NCI-H1930 (cell line): ENCODE measurements at regions not wholly inside any gene's neighbourhood (a gene's known extent, or its start where the extent isn't known, plus 50 kb on each side); places are given as distances from the start of the nearest gene placed in this dataset.

Experiments used
- DNase-seq, 2 experiments: peaks; one replicate each; lab custom pipeline; 2025; lab: John Stamatoyannopoulos, UW

- no peak for DNase-seq
Measured at GRCh38 chr6:129778793-129779192, 68.8 kb upstream of the ARHGAP18 start.

- no peak for DNase-seq
Measured at GRCh38 chr6:129777371-129777770, 67.4 kb upstream of the ARHGAP18 start.

DNA sequence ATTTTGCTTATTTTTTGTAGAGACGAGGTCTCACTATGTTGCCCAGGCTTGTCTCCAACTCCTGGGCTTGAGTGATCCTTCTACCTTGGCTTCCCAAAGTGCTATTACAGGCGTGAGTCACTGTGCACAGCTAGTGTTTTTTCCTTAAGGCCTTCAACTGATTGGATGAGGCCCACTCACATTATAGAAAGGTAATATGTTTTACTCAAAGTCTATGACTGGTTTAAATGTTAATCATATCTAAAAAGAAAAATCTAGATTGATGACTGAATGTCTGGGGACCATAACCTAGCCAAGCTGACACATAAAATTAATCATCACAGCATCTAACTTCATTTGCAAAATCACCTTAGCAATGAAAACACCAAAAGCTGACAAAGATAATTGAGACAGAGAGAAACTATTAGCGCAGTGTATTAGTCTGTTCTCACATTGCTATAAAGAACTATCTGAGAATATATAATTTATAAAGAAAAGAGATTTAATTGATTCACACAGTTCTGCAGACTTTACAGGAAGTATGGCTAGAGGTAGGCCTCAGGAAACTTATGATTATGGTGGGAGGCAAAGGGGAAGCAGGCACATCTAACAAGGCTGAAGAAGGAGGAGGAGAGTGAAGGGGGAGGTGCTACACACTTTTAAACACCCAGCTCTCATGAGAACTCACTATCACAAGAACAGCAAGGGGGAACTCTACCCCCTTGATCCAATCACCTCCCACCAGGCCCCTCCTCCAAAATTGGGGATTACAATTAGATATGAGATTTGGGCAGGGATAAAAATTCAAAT is 66.8 kb upstream of the ARHGAP18 start:
- no peak for DNase-seq

- peak; percentile 36 to 48 for DNase-seq
Measured at GRCh38 chr6:129774697-129775447, 64.9 kb upstream of the ARHGAP18 start.

GRCh38 chr6:129773304-129773703 is 63.3 kb upstream of the ARHGAP18 start:
- DNase-seq = no peak

- no peak for DNase-seq
Measured at GRCh38 chr6:129771678-129772077, 61.7 kb upstream of the ARHGAP18 start.

GRCh38 chr6:129767776-129768485 is 58.0 kb upstream of the ARHGAP18 start:
- DNase-seq = no peak

- DNase-seq = peak; percentile 18 to 28
Measured at GRCh38 chr6:129766959-129767728, 57.2 kb upstream of the ARHGAP18 start.

GRCh38 chr6:129764761-129765407 is 54.9 kb upstream of the ARHGAP18 start:
- DNase-seq = no peak

DNA sequence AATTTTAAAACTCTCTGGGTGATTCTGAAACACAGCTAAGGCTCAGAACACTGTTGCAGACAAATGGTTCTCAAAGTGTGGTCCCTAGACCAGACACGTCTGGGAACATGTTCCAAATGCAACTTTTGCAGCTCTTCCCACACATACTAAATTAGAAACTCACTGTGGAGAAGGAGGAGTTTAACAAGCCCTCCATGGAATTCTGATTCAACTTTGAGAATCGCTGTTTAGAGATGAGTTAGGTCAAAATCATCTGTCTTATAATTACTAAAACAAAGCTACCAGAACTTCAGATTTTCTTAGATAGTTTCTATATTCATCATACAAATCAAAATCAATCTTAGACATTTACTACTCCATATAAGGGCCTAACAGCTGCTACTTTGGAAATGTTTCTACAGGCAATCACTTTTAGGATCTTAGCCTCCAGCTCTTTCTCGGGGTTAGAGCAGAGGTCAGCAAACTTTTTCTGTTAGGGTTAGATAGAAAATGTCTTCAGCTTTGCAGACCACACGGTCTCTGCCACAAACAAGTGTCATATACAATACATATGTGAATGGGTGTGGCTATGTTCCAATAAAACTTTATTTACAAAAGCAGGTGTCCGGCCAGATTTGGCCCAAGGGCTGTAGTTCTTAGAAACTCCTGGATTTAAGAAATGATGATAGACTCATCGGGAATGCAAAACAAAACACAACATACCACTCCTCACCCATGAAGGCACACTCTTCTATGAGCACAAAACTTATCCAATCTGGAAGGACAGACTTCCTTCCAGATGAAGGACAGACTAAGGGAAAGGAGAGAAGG is 50.0 kb upstream of the ARHGAP18 start:
- no peak for DNase-seq
